Liver (tissue), 8 donors: ENCODE measurements at regions not wholly inside any gene's neighbourhood (a gene's known extent, or its start where the extent isn't known, plus 50 kb on each side); places are given as distances from the start of the nearest gene placed in this dataset.

Source experiments
- DNase-seq: peaks from one replicate; pipeline ENCODE4 v3.0.0-alpha.2; 2017; ENCODE audit warnings: low spot score
- H3K27ac ChIP-seq, 2 donors: one replicate each; pipeline ENCODE4 v1.7.0; 2013; ENCODE audit warnings: inconsistent platforms in 2 of 2, low read length in 2 of 2, control low read depth in 1 of 2, low read depth in 1 of 2, mild to moderate bottlenecking in 1 of 2
- H3K27me3 ChIP-seq, 4 donors: one replicate each; pipeline versions ENCODE4 v1.6.1 to v1.7.0; 2013; ENCODE audit warnings: low read length in 3 of 4, inconsistent platforms in 1 of 4, mild to moderate bottlenecking in 1 of 4, moderate library complexity in 1 of 4; ENCODE audit not compliant: control insufficient read depth in 4 of 4, insufficient read depth in 4 of 4
- H3K36me3 ChIP-seq, 4 donors: one replicate each; pipeline versions ENCODE4 v1.6.1 to v1.7.0; 2013; ENCODE audit warnings: low read length in 3 of 4, mild to moderate bottlenecking in 3 of 4, low read depth in 1 of 4, moderate library complexity in 1 of 4; ENCODE audit not compliant: control insufficient read depth in 4 of 4, insufficient read depth in 3 of 4
- H3K4me1 ChIP-seq, 4 donors: one replicate each; pipeline versions ENCODE4 v1.6.1 to v1.7.0; 2013; ENCODE audit warnings: low read length in 3 of 4, mild to moderate bottlenecking in 3 of 4, moderate library complexity in 1 of 4; ENCODE audit not compliant: control insufficient read depth in 4 of 4, insufficient read depth in 4 of 4
- H3K4me3 ChIP-seq, 3 donors: one replicate each; pipeline versions ENCODE4 v1.6.1 to v1.7.0; 2013; ENCODE audit warnings: low read length in 3 of 3, control low read depth in 1 of 3, low read depth in 1 of 3, mild to moderate bottlenecking in 1 of 3
- H3K9ac ChIP-seq, 2 donors: one replicate each; pipeline ENCODE4 v1.7.0; 2013; ENCODE audit warnings: low read length in 2 of 2, mild to moderate bottlenecking in 2 of 2, moderate library complexity in 2 of 2, control low read depth in 1 of 2, low read depth in 1 of 2
- H3K9me3 ChIP-seq, 4 donors: one replicate each; pipeline versions ENCODE4 v1.6.1 to v1.7.0; 2013; ENCODE audit warnings: low read length in 3 of 4; ENCODE audit not compliant: control insufficient read depth in 4 of 4
- FOXA1 ChIP-seq: IDR thresholded peaks from 2 replicates; pipeline ENCODE4 v1.6.1; 2016; ENCODE audit warnings: antibody characterized with exemption
- FOXA2 ChIP-seq: IDR thresholded peaks from 2 replicates; pipeline ENCODE4 v1.6.1; 2016; ENCODE audit warnings: antibody characterized with exemption
- GABPA ChIP-seq, 2 donors: IDR thresholded peaks in 1 of 2; conservative IDR thresholded peaks in 1 of 2; 2 replicates each; pipeline ENCODE4 v1.6.1; 2016; ENCODE audit warnings: antibody characterized with exemption in 2 of 2, mild to moderate bottlenecking in 1 of 2, moderate library complexity in 1 of 2
- HNF4A ChIP-seq, 2 donors: conservative IDR thresholded peaks; 2 replicates each; pipeline ENCODE4 v1.6.1; 2016; ENCODE audit warnings: antibody characterized with exemption in 2 of 2, mild to moderate bottlenecking in 2 of 2
- HNF4G ChIP-seq: IDR thresholded peaks from 2 replicates; pipeline ENCODE4 v1.6.1; 2016; ENCODE audit warnings: antibody characterized with exemption
- JUND ChIP-seq, 2 donors: IDR thresholded peaks; 2 replicates each; pipeline ENCODE4 v1.6.1; 2016; ENCODE audit warnings: antibody characterized with exemption in 2 of 2
- NR2F2 ChIP-seq: IDR thresholded peaks from 2 replicates; pipeline ENCODE4 v1.6.1; 2016; ENCODE audit warnings: antibody characterized with exemption
- REST ChIP-seq: IDR thresholded peaks from 2 replicates; pipeline ENCODE4 v1.6.1; 2016; ENCODE audit warnings: antibody characterized with exemption, mild to moderate bottlenecking
- RXRA ChIP-seq, 2 donors: IDR thresholded peaks; 2 replicates each; pipeline ENCODE4 v1.6.1; 2017 to 2018; ENCODE audit warnings: antibody characterized with exemption in 2 of 2, mild to moderate bottlenecking in 1 of 2
- SP1 ChIP-seq: IDR thresholded peaks from 2 replicates; pipeline ENCODE4 v1.6.1; 2018; ENCODE audit warnings: antibody characterized with exemption, mild to moderate bottlenecking
- TAF1 ChIP-seq: conservative IDR thresholded peaks from 2 replicates; pipeline ENCODE4 v1.6.1; 2016; ENCODE audit warnings: antibody characterized with exemption, mild to moderate bottlenecking
- YY1 ChIP-seq: IDR thresholded peaks from 2 replicates; pipeline ENCODE4 v1.6.1; 2016; ENCODE audit warnings: antibody characterized with exemption, mild to moderate bottlenecking
- ZBTB33 ChIP-seq: IDR thresholded peaks from 2 replicates; pipeline ENCODE4 v1.6.1; 2016; ENCODE audit warnings: antibody characterized with exemption
- WGBS: extraction: QIAGEN DNeasy Blood & Tissue Kit; methylation state at CpG from one replicate; pipeline ENCODE4 v1.1.7; 2013; 5-methylcytosine and 5-hydroxymethylcytosine counted together
- TF ChIP-seq, protein P1 (sequence below): IDR thresholded peaks from 2 replicates; pipeline ENCODE4 v1.6.1; 2016; ENCODE audit warnings: antibody characterized with exemption
- TF ChIP-seq, protein P2 (sequence below): fragments of 150-350 bp; IDR thresholded peaks from 2 replicates; pipeline ENCODE4 v1.5.1; 2017; ENCODE audit warnings: improper control_type of control experiment, low read depth, low read length; ENCODE audit not compliant: missing input control
- donor health status: healthy.
- donor health status: healthy.
- donor health status: healthy.
- donor health status: healthy.
- donor health status: healthy.

DNA sequence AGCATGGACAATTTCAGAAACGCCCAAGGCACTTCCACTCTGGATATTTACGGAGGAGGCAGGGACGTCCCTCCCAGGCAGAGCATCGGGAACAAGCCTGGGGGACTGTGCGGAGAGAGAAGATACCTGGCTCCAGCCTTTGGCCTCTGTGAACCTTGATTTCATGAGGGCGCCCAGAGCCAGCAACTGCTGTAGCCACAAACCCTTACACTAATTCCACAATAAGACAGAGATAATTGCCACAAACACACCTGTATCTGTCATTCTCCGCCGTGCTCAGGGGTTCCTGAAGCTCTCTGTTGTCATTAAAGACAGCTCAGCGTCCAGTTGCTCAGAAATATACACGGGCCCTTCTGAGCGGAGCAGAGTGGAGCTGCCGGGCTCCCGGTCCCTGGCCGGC is 1292.1 kb downstream of the TBC1D22A start:
- H3K9ac ChIP-seq, result no peak overlapping the region
- H3K4me1 ChIP-seq, result no peaks in the 10 kb centered on the region
- no peaks in the 10 kb centered on the region for H3K9me3 ChIP-seq
- TF ChIP-seq ZBTB33 (no peak), GABPA (IDR thresholded peaks at IDR 0.05 in 1 of 2, conservative IDR thresholded peaks at IDR 0.05 in 1 of 2) (no peak), JUND (IDR thresholded peaks at IDR 0.05) (no peak), SP1 (no peak), FOXA1 (no peak), YY1 (no peak), TAF1 (no peak), NR2F2 (no peak)
- TF ChIP-seq, protein P1, sequence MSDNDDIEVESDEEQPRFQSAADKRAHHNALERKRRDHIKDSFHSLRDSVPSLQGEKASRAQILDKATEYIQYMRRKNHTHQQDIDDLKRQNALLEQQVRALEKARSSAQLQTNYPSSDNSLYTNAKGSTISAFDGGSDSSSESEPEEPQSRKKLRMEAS, result no peak
- TF ChIP-seq, protein P2, sequence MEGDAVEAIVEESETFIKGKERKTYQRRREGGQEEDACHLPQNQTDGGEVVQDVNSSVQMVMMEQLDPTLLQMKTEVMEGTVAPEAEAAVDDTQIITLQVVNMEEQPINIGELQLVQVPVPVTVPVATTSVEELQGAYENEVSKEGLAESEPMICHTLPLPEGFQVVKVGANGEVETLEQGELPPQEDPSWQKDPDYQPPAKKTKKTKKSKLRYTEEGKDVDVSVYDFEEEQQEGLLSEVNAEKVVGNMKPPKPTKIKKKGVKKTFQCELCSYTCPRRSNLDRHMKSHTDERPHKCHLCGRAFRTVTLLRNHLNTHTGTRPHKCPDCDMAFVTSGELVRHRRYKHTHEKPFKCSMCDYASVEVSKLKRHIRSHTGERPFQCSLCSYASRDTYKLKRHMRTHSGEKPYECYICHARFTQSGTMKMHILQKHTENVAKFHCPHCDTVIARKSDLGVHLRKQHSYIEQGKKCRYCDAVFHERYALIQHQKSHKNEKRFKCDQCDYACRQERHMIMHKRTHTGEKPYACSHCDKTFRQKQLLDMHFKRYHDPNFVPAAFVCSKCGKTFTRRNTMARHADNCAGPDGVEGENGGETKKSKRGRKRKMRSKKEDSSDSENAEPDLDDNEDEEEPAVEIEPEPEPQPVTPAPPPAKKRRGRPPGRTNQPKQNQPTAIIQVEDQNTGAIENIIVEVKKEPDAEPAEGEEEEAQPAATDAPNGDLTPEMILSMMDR, result no peak
- H3K4me3 ChIP-seq, result no peak overlapping the region
- no peaks in the 10 kb centered on the region for H3K36me3 ChIP-seq
- H3K27me3 ChIP-seq, result no peaks in the 10 kb centered on the region
- no peak overlapping the region for H3K27ac ChIP-seq
- WGBS, result 74% methylated on average over 14 of the region's 14 CpGs
- peak; percentile 3 for DNase-seq

GRCh38 chr22:48053973-48054372 is 1291.5 kb downstream of the TBC1D22A start:
- Histone ChIP-seq H3K27ac (no peak overlapping the region), H3K9ac (no peak overlapping the region), H3K4me1 (no peaks in the 10 kb centered on the region), H3K9me3 (no peaks in the 10 kb centered on the region), H3K4me3 (no peak overlapping the region), H3K27me3 (no peaks in the 10 kb centered on the region), H3K36me3 (no peaks in the 10 kb centered on the region)
- DNase-seq, result no peak
- TF ChIP-seq YY1, result no peak
- no peak for TF ChIP-seq HNF4A (conservative IDR thresholded peaks at IDR 0.05)
- no peak for TF ChIP-seq GABPA (IDR thresholded peaks at IDR 0.05 in 1 of 2, conservative IDR thresholded peaks at IDR 0.05 in 1 of 2)
- TF ChIP-seq FOXA2, result no peak
- TF ChIP-seq JUND (IDR thresholded peaks at IDR 0.05), result no peak
- TF ChIP-seq HNF4G, result no peak
- TF ChIP-seq FOXA1, result no peak
- no peak for TF ChIP-seq RXRA (IDR thresholded peaks at IDR 0.05)
- no peak for TF ChIP-seq REST
- WGBS, result 76% methylated on average over 8 of the region's 8 CpGs
